Lower leg skin (tissue), 3 donors: ENCODE measurements at regions not wholly inside any gene's neighbourhood (a gene's known extent, or its start where the extent isn't known, plus 50 kb on each side); places are given as distances from the start of the nearest gene placed in this dataset.

Experiments
- POLR2A ChIP-seq, 2 donors: fragments of 450-650 bp; IDR thresholded peaks; one replicate each; pipeline ENCODE4 v1.6.1; 2016 to 2017; ENCODE audit warnings: antibody characterized with exemption in 2 of 2, mild to moderate bottlenecking in 1 of 2, moderate library complexity in 1 of 2
- TF ChIP-seq, protein P1 (sequence below), 3 donors: fragments of 450-650 bp; IDR thresholded peaks; one replicate each; pipeline ENCODE4 v1.5.1; 2016; ENCODE audit warnings: antibody characterized with exemption in 3 of 3, mild to moderate bottlenecking in 3 of 3, moderate library complexity in 2 of 3

DNA sequence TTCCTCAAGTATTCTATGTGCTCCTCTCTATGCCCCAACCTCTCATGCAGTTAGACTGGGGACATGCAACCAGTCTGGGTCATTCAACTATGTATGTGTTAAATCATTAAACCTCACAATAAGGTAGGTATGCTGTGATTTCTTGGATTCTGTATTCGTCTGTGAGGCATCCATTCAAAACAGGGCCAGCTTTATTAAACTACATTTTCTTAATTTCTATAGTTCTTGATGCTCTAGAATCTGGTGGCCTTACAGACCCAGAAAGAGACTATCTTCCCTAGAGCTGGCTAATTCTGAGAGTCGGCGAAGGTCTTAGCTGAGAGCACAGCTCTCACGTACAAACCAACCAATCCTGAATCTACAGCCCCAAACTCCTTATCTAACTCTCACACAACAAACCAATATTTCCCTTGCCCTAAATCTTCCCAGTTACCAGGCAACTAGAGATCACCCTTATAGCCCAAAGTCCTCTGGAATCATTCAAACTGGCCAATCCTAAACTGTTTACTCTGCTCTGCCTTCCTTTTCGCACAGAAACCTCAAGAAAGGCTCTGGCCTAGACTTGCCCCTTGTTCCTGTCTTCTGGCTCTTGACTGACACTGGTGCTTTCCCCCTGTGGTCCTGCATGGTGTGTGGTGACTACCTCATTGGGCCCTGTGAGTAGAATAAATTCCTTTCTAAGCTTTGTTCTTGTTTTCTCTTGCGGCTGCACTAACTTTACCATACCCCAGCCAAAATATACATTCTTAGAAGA lies 203.5 kb upstream of the TET2 start:
- TF ChIP-seq, protein P1, sequence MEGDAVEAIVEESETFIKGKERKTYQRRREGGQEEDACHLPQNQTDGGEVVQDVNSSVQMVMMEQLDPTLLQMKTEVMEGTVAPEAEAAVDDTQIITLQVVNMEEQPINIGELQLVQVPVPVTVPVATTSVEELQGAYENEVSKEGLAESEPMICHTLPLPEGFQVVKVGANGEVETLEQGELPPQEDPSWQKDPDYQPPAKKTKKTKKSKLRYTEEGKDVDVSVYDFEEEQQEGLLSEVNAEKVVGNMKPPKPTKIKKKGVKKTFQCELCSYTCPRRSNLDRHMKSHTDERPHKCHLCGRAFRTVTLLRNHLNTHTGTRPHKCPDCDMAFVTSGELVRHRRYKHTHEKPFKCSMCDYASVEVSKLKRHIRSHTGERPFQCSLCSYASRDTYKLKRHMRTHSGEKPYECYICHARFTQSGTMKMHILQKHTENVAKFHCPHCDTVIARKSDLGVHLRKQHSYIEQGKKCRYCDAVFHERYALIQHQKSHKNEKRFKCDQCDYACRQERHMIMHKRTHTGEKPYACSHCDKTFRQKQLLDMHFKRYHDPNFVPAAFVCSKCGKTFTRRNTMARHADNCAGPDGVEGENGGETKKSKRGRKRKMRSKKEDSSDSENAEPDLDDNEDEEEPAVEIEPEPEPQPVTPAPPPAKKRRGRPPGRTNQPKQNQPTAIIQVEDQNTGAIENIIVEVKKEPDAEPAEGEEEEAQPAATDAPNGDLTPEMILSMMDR (IDR thresholded peaks at IDR 0.05), result no peak
- TF ChIP-seq POLR2A (IDR thresholded peaks at IDR 0.05), result no peak
